HG03378 (cell line): ENCODE measurements at regions not wholly inside any gene's neighbourhood (a gene's known extent, or its start where the extent isn't known, plus 50 kb on each side); places are given as distances from the start of the nearest gene placed in this dataset.
"Not testable (repeated sequence)": the region's sequence is repeated elsewhere in the genome, so short reads cannot be mapped to it uniquely, and the experiment has no call there.

Experiments
- ATAC-seq: cut with Tn5 transposase; IDR thresholded peaks from one replicate; pipeline ENCODE4 v1.9.1; 2021; ENCODE audit warnings: mild to moderate bottlenecking, moderate library complexity; ENCODE audit not compliant: unreplicated experiment

DNA sequence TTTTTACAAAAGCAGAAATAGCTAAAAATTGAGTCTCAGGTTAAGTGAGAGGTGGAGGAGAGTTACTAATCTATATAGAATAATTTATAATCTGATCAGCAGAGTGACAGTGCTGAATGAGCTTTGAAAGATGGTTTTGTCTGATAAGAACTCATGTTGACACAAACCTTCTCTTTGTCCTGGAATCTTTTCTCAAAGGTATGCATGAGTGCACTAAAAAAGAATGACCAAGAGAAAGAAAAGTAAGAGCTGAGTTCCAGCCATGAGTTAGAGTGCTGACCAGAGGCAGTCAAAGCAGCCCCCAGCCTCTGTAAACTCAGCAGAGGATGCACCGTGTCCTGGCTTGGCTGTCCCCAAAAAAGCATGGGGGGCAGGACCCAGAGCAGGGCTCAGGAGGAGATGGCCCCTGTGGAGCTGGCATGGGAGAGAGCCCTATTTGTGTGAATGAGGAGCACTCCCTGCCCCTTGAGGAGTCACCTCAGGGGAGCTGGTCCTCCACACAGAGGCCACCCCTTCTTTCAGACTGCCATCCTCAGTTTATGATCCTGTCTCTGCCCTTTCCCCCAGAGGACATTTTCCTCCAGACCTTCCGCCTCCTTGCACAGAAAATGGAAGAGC is 129.8 kb downstream of the SEC23A start:
- no peak for ATAC-seq

DNA sequence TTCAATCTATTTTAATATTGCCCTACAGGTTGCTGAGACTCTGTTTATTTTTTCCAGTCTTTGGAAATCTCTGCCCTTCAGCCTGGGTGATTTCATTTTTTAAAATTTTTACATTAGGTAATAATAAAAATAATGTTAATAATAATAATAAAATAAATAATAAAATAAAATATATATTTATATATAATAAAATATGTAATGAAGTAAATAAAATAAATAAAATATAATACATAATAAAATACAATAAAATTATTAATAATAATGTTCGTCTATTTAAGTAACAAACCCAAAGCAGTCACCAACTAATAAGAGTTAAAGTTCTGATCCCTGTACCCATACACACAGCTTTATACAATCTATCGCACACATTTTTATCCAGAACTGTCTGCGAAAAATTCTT is 130.5 kb downstream of the SEC23A start:
- ATAC-seq: no peak

DNA sequence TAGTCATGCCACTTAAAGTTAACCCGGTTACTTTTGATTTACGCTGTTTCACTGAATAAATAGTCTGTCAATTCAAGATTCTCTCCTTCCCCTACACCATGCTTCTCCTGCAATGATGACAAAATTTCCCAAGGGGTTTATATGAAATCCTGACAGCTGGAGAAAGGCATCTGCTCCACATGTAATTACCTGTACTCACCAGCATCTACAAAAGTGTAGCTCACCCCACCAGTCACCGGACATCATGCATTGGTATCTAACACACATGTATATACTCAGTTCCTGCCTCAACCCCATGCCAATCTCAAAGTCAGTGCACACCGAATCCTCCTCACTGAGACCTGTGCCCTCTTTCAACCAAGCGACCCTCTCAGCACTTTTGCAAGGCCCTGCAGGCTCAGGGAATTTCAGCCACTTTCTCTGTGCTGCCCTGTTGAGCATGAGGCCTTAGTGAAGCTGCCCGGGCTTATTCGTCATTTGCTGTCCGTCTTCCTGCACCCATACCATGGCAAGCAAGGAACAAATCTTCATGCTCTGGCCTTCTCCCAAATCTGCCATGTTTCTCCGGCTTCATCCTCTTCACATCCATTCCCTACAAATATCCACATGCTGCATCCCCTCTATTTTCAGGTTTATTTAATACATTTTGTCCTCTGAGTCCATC is 131.6 kb downstream of the SEC23A start:
- no peak for ATAC-seq

DNA sequence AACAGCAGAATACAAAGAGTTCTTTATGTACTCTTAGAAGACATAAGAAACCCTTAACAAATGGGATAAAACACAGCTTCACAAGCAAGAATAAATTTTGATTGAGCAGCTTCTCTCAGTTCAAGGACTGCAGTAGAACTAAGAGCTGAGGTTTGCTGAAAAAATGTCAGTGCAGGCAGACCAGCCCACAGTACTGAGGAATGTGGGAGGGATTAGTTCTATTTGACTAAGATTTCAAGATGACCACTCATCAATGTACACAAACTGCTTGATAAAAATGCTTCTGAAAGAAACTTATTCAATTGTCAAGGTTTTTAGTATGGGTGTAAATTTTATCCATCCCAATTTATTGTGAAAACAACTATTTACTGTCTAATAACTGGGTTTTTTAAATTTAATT is 138.4 kb downstream of the SEC23A start:
- ATAC-seq: no peak

DNA sequence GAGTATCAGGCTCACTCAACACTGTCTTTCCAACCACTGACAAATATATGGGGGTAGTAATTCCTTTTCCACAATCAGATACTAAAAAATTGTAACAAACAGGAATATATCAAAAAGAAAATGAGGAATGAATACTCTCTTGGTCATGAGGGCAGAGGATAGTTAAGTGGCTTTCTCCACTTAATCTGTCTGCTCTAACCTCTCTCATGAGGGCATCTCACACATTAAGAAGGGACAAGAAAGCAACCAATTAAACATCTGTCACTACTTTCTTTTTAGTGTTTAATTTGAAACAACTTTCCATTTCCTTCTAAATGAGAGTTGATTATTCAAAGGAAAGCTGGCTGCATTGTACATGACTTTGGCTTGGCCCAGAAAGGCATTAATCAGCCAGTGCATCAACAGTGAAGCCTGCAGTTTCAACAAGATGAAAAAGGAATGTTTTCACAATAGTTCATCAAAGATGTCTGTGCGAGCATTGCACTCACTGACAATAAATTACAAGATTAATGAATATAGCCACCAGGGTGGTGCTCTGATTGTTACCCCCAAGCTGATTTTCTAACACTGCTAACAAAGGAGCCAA is 142.0 kb downstream of the SEC23A start:
- no peak for ATAC-seq

DNA sequence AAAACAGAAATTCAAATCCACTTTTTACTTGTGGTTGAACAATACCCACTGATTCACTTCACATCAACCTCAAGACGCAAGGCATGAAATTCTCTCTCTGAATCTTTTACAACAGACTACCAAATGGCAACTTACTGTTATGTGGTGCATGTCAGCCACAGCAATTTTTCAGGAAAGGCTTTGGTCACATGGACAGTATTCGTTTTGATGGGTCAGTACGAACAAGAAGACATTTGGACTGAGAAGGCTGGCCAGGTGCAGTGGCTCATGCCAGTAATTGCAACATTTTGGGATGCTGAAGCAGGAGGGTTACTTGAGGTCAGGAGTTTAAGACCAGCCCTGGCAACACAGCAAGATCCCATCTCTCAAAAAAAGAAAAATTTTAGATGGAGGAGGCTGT is 144.0 kb downstream of the SEC23A start:
- no peak for ATAC-seq

DNA sequence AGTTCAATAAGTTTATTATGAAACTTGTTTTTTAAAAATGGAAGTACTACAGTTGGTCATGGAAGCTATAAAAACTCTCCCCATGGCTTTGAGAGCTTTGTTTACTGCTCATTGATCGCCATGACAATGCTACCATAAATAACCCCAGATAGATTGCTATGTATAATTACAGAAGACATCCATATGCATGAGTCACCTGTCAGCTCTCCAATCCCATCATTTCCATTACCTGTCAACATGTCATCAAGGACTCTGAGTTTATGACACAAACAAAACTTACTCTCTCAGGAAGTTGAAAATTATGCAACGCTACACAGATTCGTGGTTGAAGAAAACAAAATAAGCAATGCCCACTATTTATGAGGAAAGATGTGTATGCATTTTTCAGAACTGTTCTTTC is 144.4 kb downstream of the SEC23A start:
- no peak for ATAC-seq

DNA sequence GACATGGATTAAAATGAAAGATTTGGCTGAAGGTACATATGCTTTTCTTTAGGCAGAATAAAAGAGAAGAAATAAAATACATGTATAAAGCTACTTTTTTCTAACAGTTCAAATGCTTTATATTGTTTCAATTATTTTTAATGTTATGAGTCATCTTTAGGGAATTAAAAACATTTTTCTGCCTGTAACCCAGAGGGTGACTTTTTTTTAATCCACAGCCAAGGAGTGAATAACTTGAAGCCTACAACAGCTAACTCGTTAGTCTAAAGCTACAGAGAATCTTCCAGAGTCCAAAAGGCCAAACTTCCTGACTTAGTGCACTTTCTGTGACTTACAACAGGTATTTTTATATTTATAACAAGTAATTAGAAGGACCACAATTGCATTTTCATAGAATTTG is 151.6 kb downstream of the SEC23A start:
- no peak for ATAC-seq

DNA sequence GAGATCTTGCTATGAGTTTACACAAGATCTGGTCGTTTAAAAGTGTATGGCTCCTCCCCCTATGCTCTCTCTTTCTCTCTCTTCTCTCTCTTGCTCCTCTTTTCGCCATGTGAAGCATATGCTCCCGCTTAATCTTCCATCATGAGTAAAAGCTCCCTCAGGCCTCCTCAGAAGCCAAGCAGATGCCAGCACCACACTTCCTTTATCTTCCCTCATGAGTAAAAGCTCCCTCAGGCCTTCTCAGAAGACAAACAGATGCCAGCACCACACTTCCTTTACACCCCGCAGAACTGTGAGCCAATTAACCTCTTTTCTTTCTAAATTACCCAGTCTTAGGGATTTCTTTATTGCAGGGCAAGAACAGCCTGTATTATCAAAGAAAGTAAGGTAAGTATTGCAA is 152.4 kb downstream of the SEC23A start:
- ATAC-seq: no peak

DNA sequence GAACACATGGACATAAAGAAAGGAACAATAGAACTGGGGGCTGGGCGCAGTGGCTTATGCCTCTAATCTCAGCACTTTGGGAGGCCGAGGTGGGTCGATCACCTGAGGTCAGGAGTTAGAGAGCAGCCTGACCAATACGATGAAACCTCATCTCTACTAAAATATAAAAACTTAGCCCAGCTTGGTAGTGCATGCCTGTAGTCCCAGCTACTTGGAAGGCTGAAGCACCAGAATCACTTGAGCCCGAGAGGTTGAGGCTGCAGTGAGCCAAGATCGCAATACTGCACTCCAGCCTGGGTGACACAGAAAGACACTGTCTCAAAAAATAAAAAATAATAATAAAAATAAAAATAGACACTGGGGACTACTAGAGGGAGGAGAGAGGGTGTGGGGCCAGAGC is 154.5 kb downstream of the SEC23A start:
- ATAC-seq: no peak

DNA sequence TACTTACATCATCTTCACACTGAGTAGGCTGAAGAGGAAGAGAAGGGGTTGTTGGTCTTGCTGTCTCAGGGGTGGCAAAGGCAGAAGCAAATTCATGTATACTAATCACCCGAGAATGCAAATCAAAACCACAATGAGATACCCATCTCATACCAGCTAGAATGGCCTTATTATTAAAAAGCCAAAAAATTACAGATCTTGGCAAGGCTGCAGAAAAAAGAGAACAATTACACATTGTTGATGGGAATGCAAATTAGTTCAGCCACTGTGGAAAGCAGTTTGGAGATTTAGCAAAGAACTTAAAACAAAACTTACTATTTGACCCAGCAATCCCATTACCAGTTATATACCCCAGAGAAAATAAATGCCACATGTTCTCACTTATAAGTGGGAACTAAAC is 154.9 kb downstream of the SEC23A start:
- no peak for ATAC-seq

DNA sequence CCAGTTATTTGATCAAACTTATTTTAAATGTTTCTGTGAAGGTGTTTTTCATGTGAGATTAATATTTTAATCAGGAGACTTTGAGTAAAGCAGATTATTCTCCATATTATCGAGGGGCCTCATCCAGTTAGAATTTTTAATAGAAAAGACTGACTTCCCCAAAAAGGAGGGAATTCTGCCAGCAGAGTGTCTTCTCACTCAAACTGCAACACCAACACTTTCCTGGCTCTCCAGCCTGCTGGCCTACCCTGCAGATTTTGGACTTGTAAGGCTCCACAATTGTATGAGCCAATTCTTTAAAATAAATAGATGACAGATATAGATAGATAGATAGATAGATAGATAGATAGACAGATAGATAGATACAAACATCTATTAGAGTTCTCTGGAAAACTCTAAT is 155.7 kb downstream of the SEC23A start:
- no peak for ATAC-seq

DNA sequence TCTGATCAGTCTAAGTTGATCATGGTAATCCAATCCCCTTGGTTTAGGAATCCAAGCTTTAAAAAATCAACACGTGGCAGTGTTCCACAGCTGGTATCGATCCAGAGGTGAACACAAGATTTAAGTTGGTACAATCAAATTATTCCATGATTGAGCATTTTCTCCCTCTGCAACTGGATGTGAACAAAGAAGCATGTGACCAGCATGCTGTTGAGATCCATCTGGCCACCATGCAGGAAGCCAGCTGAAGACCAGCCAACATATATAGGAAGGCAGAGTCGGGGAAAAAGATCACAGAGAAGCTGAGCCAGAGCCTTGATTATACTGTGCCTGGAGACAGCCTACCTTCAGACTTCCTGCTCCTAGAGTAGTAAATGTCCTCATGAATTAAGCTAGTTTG is 158.3 kb downstream of the SEC23A start:
- ATAC-seq: no peak

DNA sequence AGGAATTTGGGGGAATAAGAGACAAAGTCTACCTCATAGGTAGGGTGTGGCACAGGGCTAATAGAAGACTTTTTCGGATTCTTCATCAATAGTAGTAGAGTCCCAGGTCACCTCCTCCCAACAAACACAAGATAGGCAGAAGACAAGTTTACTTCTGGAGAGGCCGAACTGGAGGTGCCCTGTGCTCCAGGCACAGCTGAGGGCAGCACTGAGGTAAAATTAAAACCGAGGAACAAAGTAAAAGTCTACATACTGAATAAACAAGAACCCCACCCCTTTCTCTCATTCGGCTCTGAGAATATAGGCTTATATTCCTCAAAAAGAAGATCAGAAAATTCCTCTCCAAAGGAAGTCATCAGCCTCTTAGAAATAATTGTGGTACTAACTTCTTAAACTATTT is 161.5 kb downstream of the SEC23A start:
- no peak for ATAC-seq

DNA sequence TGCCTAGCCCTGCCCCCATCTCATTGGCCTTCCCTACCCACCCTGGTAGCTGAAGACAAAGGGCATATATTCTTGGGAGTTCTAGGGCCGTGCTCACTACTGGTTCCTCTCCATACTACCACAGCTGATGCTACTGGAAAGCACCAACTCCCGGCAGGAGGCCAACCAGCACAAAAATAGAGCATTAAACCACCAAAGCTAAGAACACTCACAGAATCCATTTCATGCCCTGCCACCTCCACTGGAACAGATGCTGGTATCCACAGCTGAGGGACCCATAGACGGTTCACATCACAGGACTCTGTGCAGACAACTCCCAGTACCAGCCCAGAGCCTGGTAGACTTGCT is 170.4 kb downstream of the SEC23A start:
- not testable (repeated sequence) for ATAC-seq

DNA sequence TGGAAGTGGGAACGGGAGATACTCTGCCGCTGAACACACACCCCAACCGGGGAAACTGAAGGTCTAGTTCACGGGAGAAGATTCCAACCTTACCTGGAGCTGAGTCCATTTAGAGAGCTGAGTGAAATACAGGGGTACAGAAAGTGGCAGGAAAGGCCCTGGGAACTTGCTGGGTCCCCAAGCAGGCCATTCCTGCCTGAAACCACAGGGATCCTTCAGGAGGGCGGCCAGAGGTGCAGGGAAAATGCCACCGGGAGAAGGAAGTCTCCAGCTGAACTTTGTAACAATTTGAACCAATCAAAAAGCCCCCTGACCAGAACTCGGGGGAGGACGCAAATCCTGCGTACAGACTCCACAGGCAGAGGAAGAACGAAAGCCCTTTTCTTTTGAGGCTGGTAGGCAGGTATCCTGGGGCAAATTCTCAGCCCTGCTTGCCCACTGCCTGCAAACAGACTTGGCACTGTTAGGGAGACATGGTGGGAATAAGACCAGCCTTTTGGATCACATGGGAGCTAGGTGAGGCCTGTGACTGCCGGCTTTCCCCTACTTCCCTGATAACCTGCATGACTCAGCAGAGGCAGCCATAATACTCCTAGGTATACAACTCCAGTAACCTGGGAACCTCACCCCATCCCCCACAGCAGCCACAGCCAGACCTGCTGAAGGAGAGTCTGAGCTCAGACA is 170.9 kb downstream of the SEC23A start:
- no peak for ATAC-seq

DNA sequence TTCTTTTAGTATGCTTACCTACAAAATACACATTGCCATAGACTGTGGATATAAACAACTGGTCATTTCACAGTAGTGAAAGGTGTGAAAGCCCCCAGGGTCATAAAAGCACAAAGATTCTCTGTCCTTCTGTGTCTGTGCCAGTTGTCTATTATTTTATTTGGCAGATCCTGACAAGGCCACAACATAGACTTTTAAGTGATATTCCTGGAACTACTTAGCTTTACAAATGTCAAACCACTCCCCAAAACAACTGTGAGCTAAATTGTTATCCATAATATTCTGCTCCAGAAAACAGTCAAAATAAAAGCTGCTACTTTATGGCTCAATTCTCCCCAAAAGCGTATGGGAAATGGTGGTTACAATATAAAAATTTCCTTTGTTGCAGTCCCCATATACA is 172.1 kb downstream of the SEC23A start:
- no peak for ATAC-seq

DNA sequence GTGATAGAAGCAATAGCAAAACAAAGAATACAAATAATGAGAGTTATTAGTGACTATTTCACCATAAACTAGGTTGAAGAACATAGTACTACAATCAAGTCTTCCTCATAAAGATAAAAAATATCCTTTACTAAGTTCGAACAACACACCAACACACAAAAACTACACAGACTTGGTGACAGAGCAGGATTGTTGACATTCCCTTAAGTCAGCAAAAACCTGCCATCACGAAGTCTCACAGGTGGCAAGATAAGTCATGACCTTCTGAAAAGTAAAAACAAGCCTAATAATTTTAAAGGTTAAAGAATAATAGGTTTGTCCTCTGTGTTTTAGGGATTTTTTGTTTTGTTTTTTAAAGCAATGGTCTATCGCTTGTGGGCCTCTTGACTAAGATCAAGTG is 173.0 kb downstream of the SEC23A start:
- ATAC-seq: no peak

DNA sequence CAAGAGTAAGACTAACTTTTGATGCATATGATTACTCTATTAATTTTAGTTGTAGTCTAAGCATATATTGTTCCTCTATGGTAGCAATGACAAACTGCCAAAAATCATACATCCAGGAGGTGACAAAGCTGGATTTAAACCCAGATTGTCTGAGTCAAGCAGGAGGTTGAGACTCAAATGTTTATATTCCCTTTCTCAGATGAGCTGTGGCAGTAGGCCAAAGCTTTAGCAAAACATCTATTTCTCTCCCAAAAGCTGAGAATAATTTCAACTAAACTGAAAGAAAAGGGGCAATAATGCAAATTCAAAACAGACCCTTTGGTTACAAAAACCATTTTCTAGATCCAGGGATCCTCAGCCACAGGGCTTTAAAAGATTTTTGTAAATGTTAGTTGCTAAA is 173.6 kb downstream of the SEC23A start:
- no peak for ATAC-seq

DNA sequence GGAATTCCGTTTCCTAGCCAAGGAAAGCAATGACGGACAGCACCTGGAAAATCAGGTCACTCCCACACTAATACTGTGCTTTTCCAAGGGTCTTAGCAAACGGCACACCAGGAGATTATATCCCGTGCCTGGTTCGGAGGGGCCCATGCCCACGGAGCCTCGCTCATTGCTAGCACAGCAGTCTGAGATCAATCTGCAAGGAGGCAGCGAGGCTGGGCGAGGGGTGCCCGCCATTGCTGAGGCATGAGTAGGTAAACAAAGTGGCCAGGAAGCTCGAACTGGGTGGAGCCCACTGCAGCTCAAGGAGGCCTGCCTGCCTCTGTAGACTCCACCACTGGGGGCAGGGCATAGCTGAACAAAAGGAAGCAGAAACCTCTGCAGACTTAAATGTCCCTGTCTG is 181.1 kb downstream of the SEC23A start:
- not testable (repeated sequence) for ATAC-seq

DNA sequence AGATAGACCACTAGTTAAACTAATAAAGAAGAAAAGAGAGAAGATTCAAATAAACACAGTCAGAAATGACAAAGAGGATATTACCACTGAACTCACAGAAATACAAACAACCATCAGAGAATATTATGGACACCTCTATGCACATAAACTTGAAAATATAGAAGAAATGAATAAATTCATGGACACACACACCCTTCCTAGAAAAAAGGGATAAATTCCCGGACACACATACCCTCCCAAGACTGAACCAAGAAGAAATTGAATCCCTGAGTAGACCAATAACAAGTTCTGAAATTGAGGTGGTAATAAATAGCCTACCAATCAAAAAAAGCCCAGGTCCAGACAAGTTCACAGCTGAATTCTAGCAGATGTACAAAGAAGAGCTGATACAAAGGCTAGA is 187.9 kb downstream of the SEC23A start:
- ATAC-seq: no peak

DNA sequence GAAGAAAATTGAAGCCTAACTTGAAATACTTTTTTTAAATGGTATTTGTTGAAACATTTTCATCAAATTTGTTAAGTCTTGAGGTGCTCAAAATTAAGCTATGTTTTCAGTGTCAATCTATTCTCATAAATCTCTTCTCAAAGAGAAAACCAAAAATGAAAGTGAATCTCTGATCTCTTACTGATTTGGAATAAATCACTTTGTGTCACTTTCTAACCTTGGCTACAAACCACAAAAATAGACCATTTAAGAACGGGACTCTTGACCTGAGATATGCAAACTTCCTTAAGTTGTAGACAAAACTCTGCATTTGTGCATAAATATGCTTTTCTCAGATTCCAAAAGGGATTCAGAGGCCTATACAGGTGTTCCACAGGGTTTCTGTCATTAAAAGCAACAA is 192.9 kb downstream of the SEC23A start:
- ATAC-seq: peak; percentile 89
